ENCODE measurements at regions not wholly inside any gene's neighbourhood (a gene's known extent, or its start where the extent isn't known, plus 50 kb on each side); places are given as distances from the start of the nearest gene placed in this dataset.

GRCh38 chr2:153227981-153228380 is 250.6 kb downstream of the RPRM start:
- no peak for TF ChIP-seq CTCF (IDR thresholded peaks at IDR 0.05; ENCODE audit: low read depth, low read length, poor library complexity, severe bottlenecking)
- TF ChIP-seq EZH2phosphoT487 (IDR thresholded peaks at IDR 0.05; ENCODE audit: borderline replicate concordance, low read length): no peak
- Histone ChIP-seq H3K4me1 (ENCODE audit: control insufficient read depth, low read length) (no peaks in the 10 kb centered on the region), H3K4me2 (ENCODE audit: low read length) (no peak overlapping the region), H4K20me1 (ENCODE audit: control insufficient read depth, insufficient read depth, low read depth, low read length) (no peaks in the 10 kb centered on the region), H3K36me3 (ENCODE audit: control insufficient read depth, low read length) (no peaks in the 10 kb centered on the region), H3K9me3 (ENCODE audit: control insufficient read depth, insufficient read depth, low read length) (no peaks in the 10 kb centered on the region), H3K27me3 (ENCODE audit: control insufficient read depth, low read length) (no peaks in the 10 kb centered on the region), H3K9me2 (replicated peaks; ENCODE audit: control insufficient read depth, low read length) (no peaks in the 10 kb centered on the region), H3K4me3 (ENCODE audit: low read length) (no peak overlapping the region), H3F3A (ENCODE audit: control insufficient read depth, insufficient read depth) (no peaks in the 10 kb centered on the region), H3K27ac (ENCODE audit: low read depth, low read length) (no peak overlapping the region), H3K79me2 (ENCODE audit: control insufficient read depth, low read length) (no peaks in the 10 kb centered on the region)

GRCh38 chr2:153222231-153223165 is 256.1 kb downstream of the RPRM start:
- TF ChIP-seq EZH2phosphoT487 (IDR thresholded peaks at IDR 0.05; ENCODE audit: borderline replicate concordance, low read length) (no peak), CTCF (IDR thresholded peaks at IDR 0.05; ENCODE audit: low read depth, low read length, poor library complexity, severe bottlenecking) (no peak)
- Histone ChIP-seq H3K9me3 (ENCODE audit: control insufficient read depth, insufficient read depth, low read length) (peaks cover 13% of the 10 kb centered on the region; the same call in 1 of the 2 replicates), H3K4me3 (ENCODE audit: low read length) (no peak overlapping the region), H4K20me1 (ENCODE audit: control insufficient read depth, insufficient read depth, low read depth, low read length) (no peaks in the 10 kb centered on the region), H3K4me1 (ENCODE audit: control insufficient read depth, low read length) (no peaks in the 10 kb centered on the region), H3K9me2 (replicated peaks; ENCODE audit: control insufficient read depth, low read length) (no peaks in the 10 kb centered on the region), H3F3A (ENCODE audit: control insufficient read depth, insufficient read depth) (no peaks in the 10 kb centered on the region), H3K27ac (ENCODE audit: low read depth, low read length) (no peak overlapping the region), H3K79me2 (ENCODE audit: control insufficient read depth, low read length) (no peaks in the 10 kb centered on the region), H3K36me3 (ENCODE audit: control insufficient read depth, low read length) (no peaks in the 10 kb centered on the region), H3K27me3 (ENCODE audit: control insufficient read depth, low read length) (no peaks in the 10 kb centered on the region), H3K4me2 (ENCODE audit: low read length) (no peak overlapping the region)

GRCh38 chr2:153221506-153221905 is 257.1 kb downstream of the RPRM start:
- H3K9me2 ChIP-seq (replicated peaks; ENCODE audit: control insufficient read depth, low read length): no peaks in the 10 kb centered on the region
- H3F3A ChIP-seq (ENCODE audit: control insufficient read depth, insufficient read depth): no peaks in the 10 kb centered on the region
- H3K9me3 ChIP-seq (ENCODE audit: control insufficient read depth, insufficient read depth, low read length): peaks cover 13% of the 10 kb centered on the region; the same call in 1 of the 2 replicates
- no peaks in the 10 kb centered on the region for H3K4me1 ChIP-seq (ENCODE audit: control insufficient read depth, low read length)
- H3K27me3 ChIP-seq (ENCODE audit: control insufficient read depth, low read length): no peaks in the 10 kb centered on the region
- TF ChIP-seq CTCF (IDR thresholded peaks at IDR 0.05; ENCODE audit: low read depth, low read length, poor library complexity, severe bottlenecking) (no peak), EZH2phosphoT487 (IDR thresholded peaks at IDR 0.05; ENCODE audit: borderline replicate concordance, low read length) (no peak)
- no peaks in the 10 kb centered on the region for H4K20me1 ChIP-seq (ENCODE audit: control insufficient read depth, insufficient read depth, low read depth, low read length)
- no peaks in the 10 kb centered on the region for H3K79me2 ChIP-seq (ENCODE audit: control insufficient read depth, low read length)
- H3K27ac ChIP-seq (ENCODE audit: low read depth, low read length): no peak overlapping the region
- no peaks in the 10 kb centered on the region for H3K36me3 ChIP-seq (ENCODE audit: control insufficient read depth, low read length)
- H3K4me2 ChIP-seq (ENCODE audit: low read length): no peak overlapping the region
- no peak overlapping the region for H3K4me3 ChIP-seq (ENCODE audit: low read length)

Data from DOHH2 (cell line).